A673 (cell line): ENCODE measurements at regions not wholly inside any gene's neighbourhood (a gene's known extent, or its start where the extent isn't known, plus 50 kb on each side); places are given as distances from the start of the nearest gene placed in this dataset.

ENCODE experiments used
- BruUV-seq: library from RNA; stranded (reverse); fragments of 400-500 nt; replicated peaks from 2 replicates; lab custom pipeline; 2021; lab: Mats Ljungman, UMichigan
- CTCF ChIA-PET: fragments of 300-600 bp; sonication (Branson Sonifier 250); formaldehyde crosslinking; loops from one replicate; lab custom pipeline; 2022; ENCODE audit warnings: antibody characterized with exemption; lab: Charles Lee
- POLR2A ChIA-PET: fragments of 300-600 bp; sonication (Branson Sonifier 250); formaldehyde crosslinking; loops from one replicate; lab custom pipeline; 2022; ENCODE audit warnings: antibody characterized with exemption; ENCODE audit not compliant: low non-redundant PET; lab: Charles Lee
- DNase-seq: peaks from one replicate; pipeline ENCODE4 v3.0.0-alpha.2; 2015; ENCODE audit warnings: low spot score
- H3K27ac ChIP-seq: fragments of 200-600 bp; sonication (generic); 2 replicates; pipeline ENCODE4 v1.5.1; 2016; ENCODE audit warnings: mixed run types, low read depth, mild to moderate bottlenecking, mixed read lengths, antibody characterized with exemption, low read length; ENCODE audit not compliant: poor library complexity, severe bottlenecking
- H3K27me3 ChIP-seq: fragments of 200-600 bp; sonication (generic); replicated peaks from 2 replicates; pipeline ENCODE4 v1.6.1; 2017; ENCODE audit warnings: mixed run types, low read depth, mild to moderate bottlenecking, mixed read lengths, antibody characterized with exemption, low read length; ENCODE audit not compliant: insufficient read depth, poor library complexity
- H3K36me3 ChIP-seq: fragments of 200-600 bp; sonication (generic); 2 replicates; pipeline ENCODE4 v1.6.1; 2016; ENCODE audit warnings: mixed run types, mild to moderate bottlenecking, mixed read lengths, antibody characterized with exemption, low read length; ENCODE audit not compliant: insufficient read depth, poor library complexity, severe bottlenecking
- H3K4me1 ChIP-seq: fragments of 200-600 bp; sonication (generic); 2 replicates; pipeline ENCODE4 v1.6.1; 2017; ENCODE audit warnings: mixed run types, mild to moderate bottlenecking, mixed read lengths, antibody characterized with exemption, low read length; ENCODE audit not compliant: insufficient read depth, poor library complexity, severe bottlenecking
- H3K4me3 ChIP-seq: fragments of 200-600 bp; sonication (generic); 2 replicates; pipeline ENCODE4 v1.5.1; 2016; ENCODE audit warnings: low read depth, mixed run types, mild to moderate bottlenecking, mixed read lengths, low read length; ENCODE audit not compliant: poor library complexity, severe bottlenecking
- H3K9me3 ChIP-seq: fragments of 200-600 bp; sonication (generic); 2 replicates; pipeline ENCODE4 v1.6.1; 2016; ENCODE audit warnings: mixed run types, low read depth, mild to moderate bottlenecking, mixed read lengths, antibody characterized with exemption, low read length; ENCODE audit not compliant: poor library complexity, severe bottlenecking
- CTCF ChIP-seq: fragments of 300-800, 200-600 bp; sonication (generic); conservative IDR thresholded peaks from 2 replicates; pipeline ENCODE4 v1.5.1; 2017; ENCODE audit warnings: low read depth, mild to moderate bottlenecking, antibody characterized with exemption, low read length, moderate library complexity, mixed read lengths
- EZH2 ChIP-seq: fragments of 200-600 bp; sonication (generic); IDR thresholded peaks from 2 replicates; pipeline ENCODE4 v1.6.1; 2017; ENCODE audit warnings: borderline replicate concordance, low read depth, mild to moderate bottlenecking, mixed read lengths, antibody characterized with exemption, low read length; ENCODE audit not compliant: poor library complexity, severe bottlenecking
- intact Hi-C: fragments of 100-400 bp; cut with micrococcal nuclease; formaldehyde crosslinking; loops from one replicate; pipeline ENCODE4 v1.10.0; 2022; ENCODE audit not compliant: unreplicated experiment

- TF ChIP-seq CTCF (no peak), EZH2 (no peak)
- Histone ChIP-seq H3K36me3 (no peaks in the 10 kb centered on the region), H3K27me3 (no peaks in the 10 kb centered on the region), H3K27ac (no peak overlapping the region), H3K9me3 (peaks cover 8% of the 10 kb centered on the region), H3K4me3 (no peak overlapping the region), H3K4me1 (no peaks in the 10 kb centered on the region)
- no peak for DNase-seq
- POLR2A ChIA-PET: no interaction called here
- intact Hi-C loops: no loop called here
- no TSS peak for BruUV-seq
- CTCF ChIA-PET: no interaction called here
These were observed 74.4 kb upstream of the UGP2 start for GRCh38 chr2:63767307-63767706.

- ChIA-PET POLR2A (interaction anchor here (0.6 kb wide), 2 partner anchors 68 to 74 kb away, joined by 5 to 7 read pairs; no protein-coding TSS in a partner anchor), CTCF (no interaction called here)
- peaks cover 8% of the 10 kb centered on the region for H3K9me3 ChIP-seq
- H3K27me3 ChIP-seq: no peaks in the 10 kb centered on the region
- H3K36me3 ChIP-seq: no peaks in the 10 kb centered on the region
- no peak overlapping the region for H3K4me3 ChIP-seq
- BruUV-seq: no TSS peak
- H3K4me1 ChIP-seq: no peaks in the 10 kb centered on the region
- TF ChIP-seq EZH2 (no peak), CTCF (no peak)
- no peak for DNase-seq
- H3K27ac ChIP-seq: no peak overlapping the region
- intact Hi-C loops: no loop called here
These were observed 73.6 kb upstream of the UGP2 start for GRCh38 chr2:63768051-63768450.

GRCh38 chr2:63769915-63770314 is 71.8 kb upstream of the UGP2 start:
- Histone ChIP-seq H3K4me3 (no peak overlapping the region), H3K27ac (no peak overlapping the region), H3K4me1 (no peaks in the 10 kb centered on the region), H3K27me3 (no peaks in the 10 kb centered on the region), H3K9me3 (peaks cover 8% of the 10 kb centered on the region), H3K36me3 (no peaks in the 10 kb centered on the region)
- intact Hi-C loops: no loop called here
- TF ChIP-seq CTCF (no peak), EZH2 (no peak)
- ChIA-PET POLR2A (no interaction called here), CTCF (no interaction called here)
- no peak for DNase-seq
- BruUV-seq: no TSS peak
